Lower leg skin (tissue), 4 donors: ENCODE measurements at regions not wholly inside any gene's neighbourhood (a gene's known extent, or its start where the extent isn't known, plus 50 kb on each side); places are given as distances from the start of the nearest gene placed in this dataset.
"Not testable (repeated sequence)": the region's sequence is repeated elsewhere in the genome, so short reads cannot be mapped to it uniquely, and the experiment has no call there.

ENCODE experiments used
- DNase-seq, 2 donors: peaks; one replicate each; pipeline ENCODE4 v3.0.0-alpha.2; 2019; ENCODE audit warnings: low spot score in 2 of 2
- H3K4me3 ChIP-seq: fragments of 200-600 bp; sonication (generic); 2 replicates; pipeline ENCODE4 v1.5.1; 2017; ENCODE audit warnings: mild to moderate bottlenecking, low read depth; ENCODE audit not compliant: poor library complexity, severe bottlenecking
- CTCF ChIP-seq, 3 donors: fragments of 450-650 bp; IDR thresholded peaks; one replicate each; pipeline ENCODE4 v1.5.1; 2016; ENCODE audit warnings: antibody characterized with exemption in 3 of 3, mild to moderate bottlenecking in 3 of 3, moderate library complexity in 2 of 3
- POLR2A ChIP-seq, 2 donors: fragments of 450-650 bp; IDR thresholded peaks; one replicate each; pipeline ENCODE4 v1.6.1; 2016 to 2017; ENCODE audit warnings: antibody characterized with exemption in 2 of 2, mild to moderate bottlenecking in 1 of 2, moderate library complexity in 1 of 2
- WGBS, 2 donors: methylation state at CpG; one replicate each; pipeline ENCODE4 v1.1.5; 2018; 5-methylcytosine and 5-hydroxymethylcytosine counted together
- intact Hi-C: fragments of 100-400 bp; cut with DNase I; formaldehyde crosslinking; loops from one replicate; pipeline ENCODE4 v1.15.0; 2023; ENCODE audit warnings: low total_unique reads

- no peak for DNase-seq
- intact Hi-C loops, result no loop called here
- H3K4me3 ChIP-seq, result no peak overlapping the region
- TF ChIP-seq POLR2A (IDR thresholded peaks at IDR 0.05), result no peak
- TF ChIP-seq CTCF (IDR thresholded peaks at IDR 0.05), result no peak
- 52 to 61% methylated on average over 6 of the region's 6 CpGs for WGBS, 2 donors
Observed at GRCh38 chr5:13595978-13596377, 348.5 kb downstream of the DNAH5 start.

- no peak overlapping the region for H3K4me3 ChIP-seq
- no peak for TF ChIP-seq CTCF (IDR thresholded peaks at IDR 0.05)
- TF ChIP-seq POLR2A (IDR thresholded peaks at IDR 0.05), result no peak
- intact Hi-C loops, result no loop called here
- no peak for DNase-seq
- WGBS, 2 donors, result 44 to 52% methylated on average over 1 of the region's 1 CpG
Observed at GRCh38 chr5:13591621-13592020, 352.9 kb downstream of the DNAH5 start.

- TF ChIP-seq CTCF (IDR thresholded peaks at IDR 0.05) (no peak), POLR2A (IDR thresholded peaks at IDR 0.05) (no peak)
- H3K4me3 ChIP-seq, result no peak overlapping the region
- WGBS, 2 donors, result 49 to 51% methylated on average over 2 of the region's 2 CpGs
- DNase-seq, result no peak
- intact Hi-C loops, result no loop called here
Observed at GRCh38 chr5:13585324-13585723, 359.2 kb downstream of the DNAH5 start.

GRCh38 chr5:13581914-13582313, 362.6 kb downstream of the DNAH5 start:
- intact Hi-C loops, result no loop called here
- TF ChIP-seq CTCF (IDR thresholded peaks at IDR 0.05), result no peak
- no peak for TF ChIP-seq POLR2A (IDR thresholded peaks at IDR 0.05)
- H3K4me3 ChIP-seq, result no peak overlapping the region
- WGBS, 2 donors, result 85 to 90% methylated on average over 7 of the region's 7 CpGs
- DNase-seq, result no peak

- H3K4me3 ChIP-seq, result no peak overlapping the region
- WGBS, 2 donors, result 69 to 74% methylated on average over 5 of the region's 5 CpGs
- DNase-seq, result no peak
- intact Hi-C loops, result no loop called here
- no peak for TF ChIP-seq CTCF (IDR thresholded peaks at IDR 0.05)
- TF ChIP-seq POLR2A (IDR thresholded peaks at IDR 0.05), result no peak
Observed at GRCh38 chr5:13581132-13581531, 363.4 kb downstream of the DNAH5 start.

- no peak overlapping the region for H3K4me3 ChIP-seq
- DNase-seq, result no peak
- intact Hi-C loops, result no loop called here
- TF ChIP-seq CTCF (IDR thresholded peaks at IDR 0.05) (no peak), POLR2A (IDR thresholded peaks at IDR 0.05) (no peak)
- WGBS, 2 donors, result 86% methylated on average over 5 of the region's 5 CpGs
Observed at GRCh38 chr5:13580058-13580457, 364.4 kb downstream of the DNAH5 start.

GRCh38 chr5:13579091-13579490, 365.4 kb downstream of the DNAH5 start:
- H3K4me3 ChIP-seq, intact Hi-C loops, DNase-seq: not testable (repeated sequence)
- WGBS, 2 donors, result 71 to 81% methylated on average over 9 of the region's 9 CpGs

- intact Hi-C loops, DNase-seq, H3K4me3 ChIP-seq: not testable (repeated sequence)
- 93 to 96% methylated on average over 39 to 43 of the region's 48 CpGs for WGBS, 2 donors
Observed at GRCh38 chr5:13578311-13579039, 366.0 kb downstream of the DNAH5 start.
